GM23338 (cell line): ENCODE measurements at regions not wholly inside any gene's neighbourhood (a gene's known extent, or its start where the extent isn't known, plus 50 kb on each side); places are given as distances from the start of the nearest gene placed in this dataset.

ENCODE experiments used
- ATAC-seq: fragments of 200-7000 bp; cut with Tn5 transposase; 3 replicates; pipeline ENCODE4 v1.9.1; 2020
- DNase-seq: peaks from one replicate; pipeline ENCODE4 v3.0.0-alpha.2; 2015; ENCODE audit warnings: low spot score
- H2AFZ ChIP-seq: fragments of 200-600 bp; sonication (generic); 2 replicates; pipeline ENCODE4 v1.8.0; 2016; ENCODE audit warnings: antibody characterized with exemption, mild to moderate bottlenecking, moderate library complexity
- H3F3A ChIP-seq: fragments of 200-600 bp; sonication (generic); replicated peaks from 2 replicates; pipeline ENCODE4 v1.8.0; 2017; ENCODE audit warnings: antibody characterized with exemption, mixed run types, low read depth
- H3K27ac ChIP-seq: fragments of 200-600 bp; sonication (generic); 2 replicates; pipeline ENCODE4 v1.6.1; 2016; ENCODE audit warnings: low read depth
- H3K27me3 ChIP-seq: fragments of 200-600 bp; sonication (generic); 2 replicates; pipeline ENCODE4 v1.8.0; 2016; ENCODE audit warnings: mild to moderate bottlenecking, mixed run types, moderate library complexity; ENCODE audit not compliant: insufficient read depth
- H3K36me3 ChIP-seq: fragments of 200-600 bp; sonication (generic); 2 replicates; pipeline ENCODE4 v1.8.0; 2016; ENCODE audit warnings: mild to moderate bottlenecking; ENCODE audit not compliant: insufficient read depth
- H3K4me1 ChIP-seq: fragments of 200-600 bp; sonication (generic); 2 replicates; pipeline ENCODE4 v1.8.0; 2016; ENCODE audit warnings: mild to moderate bottlenecking, moderate library complexity; ENCODE audit not compliant: insufficient read depth
- H3K4me2 ChIP-seq: fragments of 200-600 bp; sonication (generic); 2 replicates; pipeline ENCODE4 v1.7.1; 2017; ENCODE audit warnings: mixed run types
- H3K4me3 ChIP-seq: fragments of 200-600 bp; sonication (generic); 2 replicates; pipeline ENCODE4 v1.6.1; 2016; ENCODE audit warnings: mixed run types
- H3K79me2 ChIP-seq: fragments of 200-600 bp; sonication (generic); replicated peaks from 2 replicates; pipeline ENCODE4 v1.8.0; 2017; ENCODE audit warnings: mild to moderate bottlenecking; ENCODE audit not compliant: insufficient read depth
- H3K9me2 ChIP-seq: fragments of 200-600 bp; sonication (generic); 2 replicates; pipeline ENCODE4 v1.8.0; 2017; ENCODE audit not compliant: insufficient read depth
- H4K20me1 ChIP-seq: fragments of 200-600 bp; sonication (generic); replicated peaks from 2 replicates; pipeline ENCODE4 v1.8.0; 2017; ENCODE audit warnings: mild to moderate bottlenecking; ENCODE audit not compliant: insufficient read depth
- H3K27ac Mint-ChIP-seq: 2 replicates; pipeline ENCODE4 v1.8.0; 2020; ENCODE audit warnings: inconsistent platforms, mild to moderate bottlenecking, moderate library complexity, mixed read lengths
- H3K27me3 Mint-ChIP-seq: 3 replicates; pipeline ENCODE4 v1.8.0; 2022; ENCODE audit warnings: low read depth, mild to moderate bottlenecking, moderate library complexity, mixed read lengths, inconsistent platforms; ENCODE audit not compliant: insufficient read depth, poor library complexity
- H3K36me3 Mint-ChIP-seq: 3 replicates; pipeline ENCODE4 v1.8.0; 2021; ENCODE audit warnings: low read depth, mild to moderate bottlenecking, inconsistent platforms, moderate library complexity, mixed read lengths
- H3K4me1 Mint-ChIP-seq: 3 replicates; pipeline ENCODE4 v1.8.0; 2020; ENCODE audit warnings: mild to moderate bottlenecking, inconsistent platforms, mixed read lengths
- H3K4me3 Mint-ChIP-seq: 3 replicates; pipeline ENCODE4 v1.8.0; 2021; ENCODE audit warnings: moderate library complexity, mild to moderate bottlenecking, inconsistent platforms, mixed read lengths
- H3K9me3 Mint-ChIP-seq: 3 replicates; pipeline ENCODE4 v1.8.0; 2020; ENCODE audit warnings: moderate library complexity, mild to moderate bottlenecking, inconsistent platforms, mixed read lengths
- CTCF ChIP-seq, 2 experiments: fragments of 200-600 bp in 1 of 2; sonication (generic) in 1 of 2; conservative IDR thresholded peaks; 2 replicates each; pipeline versions ENCODE4 v1.5.1 to v1.6.1; 2016 to 2017; ENCODE audit warnings: antibody characterized with exemption in 2 of 2, low read depth in 2 of 2, mild to moderate bottlenecking in 2 of 2, moderate library complexity in 1 of 2
- ETS1 ChIP-seq: IDR thresholded peaks from 2 replicates; pipeline ENCODE4 v1.6.1; 2016; ENCODE audit warnings: antibody characterized with exemption
- EZH2 ChIP-seq: fragments of 200-600 bp; sonication (generic); IDR thresholded peaks from one replicate; pipeline ENCODE4 v1.8.0; 2017; ENCODE audit warnings: antibody characterized with exemption, mild to moderate bottlenecking, low read depth; ENCODE audit not compliant: unreplicated experiment
- EZH2phosphoT487 ChIP-seq: fragments of 200-600 bp; sonication (generic); IDR thresholded peaks from one replicate; pipeline ENCODE4 v1.8.1; 2018; ENCODE audit warnings: antibody characterized with exemption; ENCODE audit not compliant: unreplicated experiment
- JUNB ChIP-seq: IDR thresholded peaks from one replicate; pipeline ENCODE4 v1.6.1; 2016; ENCODE audit warnings: antibody characterized with exemption; ENCODE audit not compliant: unreplicated experiment
- POLR2AphosphoS5 ChIP-seq: IDR thresholded peaks from 2 replicates; pipeline ENCODE4 v1.6.1; 2016; ENCODE audit warnings: antibody characterized with exemption, low read depth
- STAT1 ChIP-seq: IDR thresholded peaks from one replicate; pipeline ENCODE4 v1.6.1; 2016; ENCODE audit warnings: antibody characterized with exemption; ENCODE audit not compliant: unreplicated experiment
- ZNF331 ChIP-seq: fragments of 250-450 bp; sonication (Bioruptor Pico); IDR thresholded peaks from 2 replicates; pipeline ENCODE4 v1.5.0; 2020; ENCODE audit warnings: low read depth, mild to moderate bottlenecking, moderate library complexity
- ZNF462 ChIP-seq: fragments of 250-450 bp; sonication (Bioruptor Pico); IDR thresholded peaks from 2 replicates; pipeline ENCODE4 v1.5.0; 2020; ENCODE audit warnings: mild to moderate bottlenecking, moderate library complexity

GRCh38 chr5:32499261-32499660 is 54.7 kb upstream of the ZFR start:
- H3K4me3 Mint-ChIP-seq: no peak overlapping the region
- peaks cover 38% of the 10 kb centered on the region for H3K27me3 Mint-ChIP-seq

GRCh38 chr5:32498484-32498883 is 53.9 kb upstream of the ZFR start:
- Histone ChIP-seq H3K36me3 (no peaks in the 10 kb centered on the region), H3K79me2 (no peaks in the 10 kb centered on the region), H3K4me1 (peaks cover 24% of the 10 kb centered on the region), H3K9me2 (no peaks in the 10 kb centered on the region), H3K4me2 (no peak overlapping the region), H4K20me1 (no peaks in the 10 kb centered on the region), H3K27ac (no peak overlapping the region), H3K4me3 (no peak overlapping the region), H3F3A (no peaks in the 10 kb centered on the region), H3K27me3 (peaks cover 46% of the 10 kb centered on the region), H2AFZ (no peak overlapping the region)
- ATAC-seq (no peak), DNase-seq (no peak)
- H3K27me3 Mint-ChIP-seq: peaks cover 38% of the 10 kb centered on the region
- H3K4me3 Mint-ChIP-seq: no peak overlapping the region
- H3K36me3 Mint-ChIP-seq: no peaks in the 10 kb centered on the region
- H3K27ac Mint-ChIP-seq: no peak overlapping the region
- H3K4me1 Mint-ChIP-seq: peaks cover 25% of the 10 kb centered on the region
- H3K9me3 Mint-ChIP-seq: no peaks in the 10 kb centered on the region
- TF ChIP-seq JUNB (no peak), EZH2phosphoT487 (no peak), CTCF (conservative IDR thresholded peaks at IDR 0.05; ENCODE audit: low read depth in 2 of 2) (no peak), ZNF462 (CRISPR knock-in tag) (no peak), ZNF331 (CRISPR knock-in tag) (no peak), POLR2AphosphoS5 (no peak), STAT1 (no peak), ETS1 (no peak)

More at GRCh38 chr5:32499261-32499660, 54.7 kb upstream of the ZFR start:
- Histone ChIP-seq H3K4me3 (no peak overlapping the region), H3K27ac (no peak overlapping the region), H3K4me2 (no peak overlapping the region; the same call in 1 of the 2 replicates), H3K27me3 (peaks cover 54% of the 10 kb centered on the region), H4K20me1 (no peaks in the 10 kb centered on the region), H3K4me1 (peaks cover 25% of the 10 kb centered on the region), H3K79me2 (no peaks in the 10 kb centered on the region), H3K36me3 (no peaks in the 10 kb centered on the region), H3F3A (no peaks in the 10 kb centered on the region), H3K9me2 (no peaks in the 10 kb centered on the region), H2AFZ (no peak overlapping the region)
- ATAC-seq (no peak), DNase-seq (no peak)
- TF ChIP-seq EZH2: no peak
- TF ChIP-seq ETS1: no peak
- no peaks in the 10 kb centered on the region for H3K9me3 Mint-ChIP-seq
- no peaks in the 10 kb centered on the region for H3K36me3 Mint-ChIP-seq
- peaks cover 27% of the 10 kb centered on the region for H3K4me1 Mint-ChIP-seq
- no peak overlapping the region for H3K27ac Mint-ChIP-seq
